ENCODE measurements at regions not wholly inside any gene's neighbourhood (a gene's known extent, or its start where the extent isn't known, plus 50 kb on each side); places are given as distances from the start of the nearest gene placed in this dataset.

GRCh38 chr1:216894494-216894893 is 171.3 kb upstream of the ESRRG start:
- TF ChIP-seq CTCF (IDR thresholded peaks at IDR 0.05) (no peak), POLR2A (IDR thresholded peaks at IDR 0.05) (no peak)
- H3K27ac ChIP-seq: no peak overlapping the region
- no peak for DNase-seq
- WGBS, 2 donors: 46 to 51% methylated on average over 5 of the region's 5 CpGs
- H3K4me3 ChIP-seq: no peak overlapping the region
- no peaks in the 10 kb centered on the region for H3K4me1 ChIP-seq
- H3K27me3 ChIP-seq: no peaks in the 10 kb centered on the region
- no peaks in the 10 kb centered on the region for H3K9me3 ChIP-seq
- intact Hi-C loops (cut with DNase I): no loop called here
- no peaks in the 10 kb centered on the region for H3K36me3 ChIP-seq

GRCh38 chr1:216892581-216893160 is 169.4 kb upstream of the ESRRG start:
- 86 to 92% methylated on average over 10 of the region's 10 CpGs for WGBS, 2 donors
- Histone ChIP-seq H3K27me3 (no peaks in the 10 kb centered on the region), H3K9me3 (no peaks in the 10 kb centered on the region), H3K4me1 (no peaks in the 10 kb centered on the region), H3K36me3 (no peaks in the 10 kb centered on the region), H3K27ac (no peak overlapping the region), H3K4me3 (no peak overlapping the region)
- intact Hi-C loops (cut with DNase I): no loop called here
- no peak for DNase-seq
- no peak for TF ChIP-seq CTCF (IDR thresholded peaks at IDR 0.05)
- TF ChIP-seq POLR2A (IDR thresholded peaks at IDR 0.05): no peak

- DNase-seq: no peak
- no peak for TF ChIP-seq CTCF (IDR thresholded peaks at IDR 0.05)
- no peak for TF ChIP-seq POLR2A (IDR thresholded peaks at IDR 0.05)
- H3K27me3 ChIP-seq: no peaks in the 10 kb centered on the region
- intact Hi-C loops (cut with DNase I): no loop called here
- H3K4me3 ChIP-seq: no peak overlapping the region
- no peak overlapping the region for H3K27ac ChIP-seq
- no peaks in the 10 kb centered on the region for H3K36me3 ChIP-seq
- 83 to 88% methylated on average over 7 of the region's 7 CpGs for WGBS, 2 donors
- no peaks in the 10 kb centered on the region for H3K9me3 ChIP-seq
- no peaks in the 10 kb centered on the region for H3K4me1 ChIP-seq
These were observed 167.6 kb upstream of the ESRRG start for GRCh38 chr1:216890871-216891270.

GRCh38 chr1:216888731-216889130 is 165.5 kb upstream of the ESRRG start:
- no peak for DNase-seq
- no peaks in the 10 kb centered on the region for H3K4me1 ChIP-seq
- H3K27me3 ChIP-seq: no peaks in the 10 kb centered on the region
- H3K36me3 ChIP-seq: no peaks in the 10 kb centered on the region
- TF ChIP-seq POLR2A (IDR thresholded peaks at IDR 0.05) (no peak), CTCF (IDR thresholded peaks at IDR 0.05) (no peak)
- H3K4me3 ChIP-seq: no peak overlapping the region
- no peaks in the 10 kb centered on the region for H3K9me3 ChIP-seq
- H3K27ac ChIP-seq: no peak overlapping the region
- intact Hi-C loops (cut with DNase I): no loop called here
- 78 to 83% methylated on average over 5 of the region's 5 CpGs for WGBS, 2 donors

- DNase-seq: no peak
- H3K27ac ChIP-seq: no peak overlapping the region
- no peak overlapping the region for H3K4me3 ChIP-seq
- intact Hi-C loops (cut with DNase I): no loop called here
- H3K9me3 ChIP-seq: no peaks in the 10 kb centered on the region
- 70 to 92% methylated on average over 4 of the region's 4 CpGs for WGBS, 2 donors
- no peaks in the 10 kb centered on the region for H3K4me1 ChIP-seq
- no peaks in the 10 kb centered on the region for H3K36me3 ChIP-seq
- no peak for TF ChIP-seq POLR2A (IDR thresholded peaks at IDR 0.05)
- H3K27me3 ChIP-seq: no peaks in the 10 kb centered on the region
These were observed 163.8 kb upstream of the ESRRG start for GRCh38 chr1:216887032-216887431.
